ENCODE measurements at regions not wholly inside any gene's neighbourhood (a gene's known extent, or its start where the extent isn't known, plus 50 kb on each side); places are given as distances from the start of the nearest gene placed in this dataset.

GRCh38 chr6:147910281-147910680, 401.8 kb downstream of the SAMD5 start:
- TF ChIP-seq SP1 (IDR thresholded peaks at IDR 0.05; ENCODE audit: low read depth) (no peak), JUND (IDR thresholded peaks at IDR 0.05) (no peak), FOSL1 (IDR thresholded peaks at IDR 0.05; ENCODE audit: low read depth) (no peak), ZNF274 (IDR thresholded peaks at IDR 0.05; ENCODE audit: low read depth, low read length) (no peak), SIN3A (IDR thresholded peaks at IDR 0.05; ENCODE audit: low read depth) (no peak), CTCF (IDR thresholded peaks at IDR 0.05 in 2 of 3, conservative IDR thresholded peaks at IDR 0.05 in 1 of 3; ENCODE audit: borderline replicate concordance in 1 of 3, insufficient read depth in 1 of 3, low read depth in 2 of 3, low read length in 2 of 3) (no peak), TCF7L2 (IDR thresholded peaks at IDR 0.05; ENCODE audit: borderline replicate concordance, extremely low read depth, insufficient read depth, insufficient read length) (no peak), ELF1 (IDR thresholded peaks at IDR 0.05; ENCODE audit: borderline replicate concordance, low read depth) (no peak), POLR2AphosphoS5 (IDR thresholded peaks at IDR 0.05; ENCODE audit: low read depth, low read length) (no peak), MAX (IDR thresholded peaks at IDR 0.05) (no peak), EGR1 (IDR thresholded peaks at IDR 0.05; ENCODE audit: low read depth) (no peak)
- Histone ChIP-seq H3K27ac (ENCODE audit: low read depth, low read length) (no peak overlapping the region), H2AFZ (ENCODE audit: low read depth, low read length, poor library complexity, severe bottlenecking) (no peak overlapping the region), H3K4me2 (ENCODE audit: low read length) (no peak overlapping the region), H3K27me3 (ENCODE audit: insufficient read depth, low read length) (no peaks in the 10 kb centered on the region), H3K4me3 (replicated peaks in 1 of 2; ENCODE audit: low read depth in 1 of 2, low read length in 2 of 2) (no peak overlapping the region), H3K79me2 (ENCODE audit: insufficient read depth, low read length) (no peaks in the 10 kb centered on the region), H3K36me3 (ENCODE audit: control insufficient read depth in 1 of 2, insufficient read depth in 2 of 2, low read length in 2 of 2) (no peaks in the 10 kb centered on the region), H4K20me1 (ENCODE audit: insufficient read depth) (no peaks in the 10 kb centered on the region), H3K9me2 (ENCODE audit: insufficient read depth) (no peaks in the 10 kb centered on the region), H3K4me1 (ENCODE audit: control insufficient read depth in 1 of 2, insufficient read depth in 2 of 2, low read length in 2 of 2) (no peaks in the 10 kb centered on the region), H3K9me3 (ENCODE audit: control insufficient read depth in 1 of 2, insufficient read depth in 1 of 2, low read depth in 1 of 2, low read length in 2 of 2) (no peaks in the 10 kb centered on the region), H3K9ac (ENCODE audit: low read length) (no peak overlapping the region)
- ATAC-seq: no peak
- no peak for DNase-seq (ENCODE audit: low read depth, low spot score)
- POLR2A ChIA-PET: interaction anchor here (0.6 kb wide), 1 partner anchor 12 kb away, joined by 3 read pairs; no protein-coding TSS in a partner anchor
- intact Hi-C loops (cut with micrococcal nuclease): no loop called here
- no TSS peak for BruUV-seq (replicated peaks)
- CTCF ChIA-PET: no interaction called here
- RAD21 ChIA-PET (ENCODE audit: low non-redundant PET in 1 of 2, low total read pairs in 2 of 2, uncharacterized antibody in 2 of 2, unreplicated experiment in 2 of 2): no interaction called here
